ENCODE measurements at regions not wholly inside any gene's neighbourhood (a gene's known extent, or its start where the extent isn't known, plus 50 kb on each side); places are given as distances from the start of the nearest gene placed in this dataset.
A peak's percentile ranks its signal among the peaks of the same experiment; 100 is the strongest.

DNA sequence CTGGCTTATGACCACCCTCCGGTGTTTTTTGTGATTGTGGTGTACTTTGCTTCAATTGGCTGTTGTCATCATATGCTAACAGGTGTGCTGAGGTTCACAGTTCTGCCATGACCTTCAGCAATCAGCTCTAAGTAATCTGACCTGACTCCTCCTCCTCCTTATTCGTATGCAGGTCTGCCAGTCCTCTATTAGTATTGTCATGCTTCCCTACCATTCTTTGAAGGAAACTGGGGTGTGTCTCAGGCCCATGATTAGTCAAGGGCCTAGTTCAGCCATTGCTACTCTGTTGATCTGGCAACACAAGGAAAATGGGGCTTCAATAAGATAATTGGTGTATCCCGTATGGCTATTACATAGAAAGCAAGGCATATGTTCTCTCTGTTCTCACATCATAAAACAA lies 332.3 kb upstream of the DPYD start:
- no peak for TF ChIP-seq POLR2A (IDR thresholded peaks at IDR 0.05; ENCODE audit: low read depth, low read length)
- TF ChIP-seq POU2F2 (IDR thresholded peaks at IDR 0.05; ENCODE audit: low read depth, low read length), result no peak
- TF ChIP-seq POLR2AphosphoS5 (IDR thresholded peaks at IDR 0.05; ENCODE audit: low read depth, low read length), result no peak
- TF ChIP-seq PAX5 (IDR thresholded peaks at IDR 0.05; ENCODE audit: insufficient read depth, low read length, severe bottlenecking), result no peak
- no peak for TF ChIP-seq SPI1 (IDR thresholded peaks at IDR 0.05; ENCODE audit: low read depth, low read length)
- TF ChIP-seq TAF1 (IDR thresholded peaks at IDR 0.05; ENCODE audit: low read depth, low read length), result no peak
- FAIRE-seq (peak; percentile 26), DNase-seq (ENCODE audit: insufficient read length, low spot score) (no peak)

DNA sequence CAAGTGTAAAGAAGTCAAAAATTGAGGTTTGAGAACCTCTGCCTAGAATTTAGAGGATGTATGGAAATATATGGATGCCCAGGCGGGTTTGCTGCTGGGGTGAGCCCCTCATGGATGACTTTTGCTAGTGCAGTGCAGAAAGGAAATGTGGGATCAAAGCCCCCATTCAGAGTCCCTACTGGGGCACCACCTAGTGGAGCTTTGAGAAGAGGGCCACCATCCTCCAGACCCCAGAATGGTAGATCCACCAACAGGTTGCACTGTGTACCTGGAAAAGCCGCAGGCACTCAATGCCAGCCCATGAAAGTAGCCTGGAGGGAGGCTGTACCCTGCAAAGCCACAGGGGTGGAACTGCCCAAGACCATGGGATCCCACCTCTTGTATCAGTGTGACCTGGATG lies 330.7 kb upstream of the DPYD start:
- DNase-seq (ENCODE audit: insufficient read length, low spot score) (no peak), FAIRE-seq (no peak)
- no peak for TF ChIP-seq POLR2A (IDR thresholded peaks at IDR 0.05; ENCODE audit: low read depth, low read length)

DNA sequence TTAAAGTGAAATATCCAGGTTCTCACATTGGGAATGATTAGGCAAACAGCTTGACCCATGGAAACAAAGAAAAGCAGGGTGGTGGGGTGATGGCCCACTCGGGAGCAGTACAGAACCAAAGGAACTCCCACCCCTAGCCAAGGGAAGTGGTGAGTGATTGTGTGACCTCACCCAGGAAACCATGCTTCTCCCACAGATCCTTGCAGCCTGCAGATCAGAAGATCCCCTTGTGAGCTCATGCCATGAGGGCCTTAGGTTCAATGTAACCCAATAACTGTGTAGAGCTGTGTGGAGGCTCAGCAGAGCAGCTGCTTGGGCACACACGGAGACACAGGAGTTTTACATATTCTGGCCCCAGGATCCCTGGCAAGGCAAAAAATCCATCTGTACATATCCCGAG lies 311.8 kb upstream of the DPYD start:
- FAIRE-seq, result no peak
- no peak for TF ChIP-seq SPI1 (IDR thresholded peaks at IDR 0.05; ENCODE audit: low read depth, low read length)
- no peak for TF ChIP-seq POU2F2 (IDR thresholded peaks at IDR 0.05; ENCODE audit: low read depth, low read length)
- no peak for TF ChIP-seq POLR2AphosphoS5 (IDR thresholded peaks at IDR 0.05; ENCODE audit: low read depth, low read length)
- no peak for TF ChIP-seq PAX5 (IDR thresholded peaks at IDR 0.05; ENCODE audit: insufficient read depth, low read length, severe bottlenecking)
- TF ChIP-seq POLR2A (IDR thresholded peaks at IDR 0.05; ENCODE audit: low read depth, low read length), result no peak
- no peak for TF ChIP-seq TAF1 (IDR thresholded peaks at IDR 0.05; ENCODE audit: low read depth, low read length)
- DNase-seq (ENCODE audit: insufficient read length, low spot score), result no peak

DNA sequence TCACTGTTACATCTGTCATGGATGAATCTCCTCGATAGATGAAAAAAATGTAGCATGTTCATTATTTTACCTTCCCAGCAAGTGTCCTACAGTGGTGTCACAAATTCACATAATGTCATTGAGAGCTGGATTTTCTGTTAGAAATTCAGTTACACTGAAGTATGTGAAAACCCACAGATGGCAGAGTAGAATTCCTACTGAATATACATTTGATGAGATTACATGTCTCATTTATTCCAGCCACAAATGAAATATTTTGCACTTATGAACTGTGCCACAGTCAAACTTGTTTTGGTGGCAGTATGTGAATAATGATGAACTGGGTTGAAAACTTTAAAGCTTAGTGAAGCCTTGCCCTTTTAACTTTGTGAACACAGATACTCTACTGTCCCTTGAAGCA lies 301.9 kb upstream of the DPYD start:
- TF ChIP-seq PAX5 (IDR thresholded peaks at IDR 0.05; ENCODE audit: insufficient read depth, low read length, severe bottlenecking) (no peak), POLR2A (IDR thresholded peaks at IDR 0.05; ENCODE audit: low read depth, low read length) (no peak), SPI1 (IDR thresholded peaks at IDR 0.05; ENCODE audit: low read depth, low read length) (no peak), TAF1 (IDR thresholded peaks at IDR 0.05; ENCODE audit: low read depth, low read length) (no peak), POLR2AphosphoS5 (IDR thresholded peaks at IDR 0.05; ENCODE audit: low read depth, low read length) (no peak), POU2F2 (IDR thresholded peaks at IDR 0.05; ENCODE audit: low read depth, low read length) (no peak)
- DNase-seq (ENCODE audit: insufficient read length, low spot score), result no peak
- no peak for FAIRE-seq

DNA sequence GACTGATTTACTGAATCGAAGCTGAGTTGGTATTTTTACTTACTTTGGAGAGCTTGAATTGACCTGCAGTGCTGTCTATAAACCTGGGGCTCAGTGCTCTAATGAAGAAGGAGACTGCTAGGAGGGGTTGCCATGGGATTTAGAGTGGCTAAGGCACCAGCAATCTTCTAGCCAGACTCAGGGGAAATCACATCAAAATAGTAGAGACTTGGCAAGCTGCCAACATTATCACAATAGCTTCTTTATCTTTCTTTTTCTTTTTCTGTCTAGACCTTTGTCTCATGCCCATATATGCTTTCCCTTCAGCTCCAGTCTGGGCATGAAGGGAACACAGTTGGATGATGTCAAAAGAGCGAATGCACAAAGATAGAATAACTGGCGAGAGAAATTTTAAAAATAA lies 301.1 kb upstream of the DPYD start:
- no peak for DNase-seq (ENCODE audit: insufficient read length, low spot score)
- no peak for FAIRE-seq
- TF ChIP-seq PAX5 (IDR thresholded peaks at IDR 0.05; ENCODE audit: insufficient read depth, low read length, severe bottlenecking) (no peak), SPI1 (IDR thresholded peaks at IDR 0.05; ENCODE audit: low read depth, low read length) (no peak), POLR2A (IDR thresholded peaks at IDR 0.05; ENCODE audit: low read depth, low read length) (no peak)

DNA sequence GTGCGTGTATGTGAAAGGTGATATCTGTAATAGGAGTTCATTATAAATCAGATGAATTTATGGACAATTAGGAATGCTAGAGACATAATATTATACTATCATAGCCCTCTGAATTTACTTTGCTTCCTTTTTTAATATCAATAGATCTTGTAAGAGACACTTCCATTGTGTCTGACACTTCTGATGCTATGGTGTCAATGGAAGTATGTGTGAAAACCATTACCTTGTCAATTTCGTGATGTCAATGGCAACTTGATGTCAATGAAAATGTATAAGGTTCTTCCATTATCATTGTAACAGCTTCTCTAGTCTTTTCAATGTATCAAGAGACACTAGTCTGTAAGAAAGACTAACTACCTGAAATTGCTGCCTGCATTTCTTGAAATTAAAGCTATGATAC lies 296.8 kb upstream of the DPYD start:
- no peak for FAIRE-seq
- no peak for TF ChIP-seq TAF1 (IDR thresholded peaks at IDR 0.05; ENCODE audit: low read depth, low read length)
- DNase-seq (ENCODE audit: insufficient read length, low spot score), result no peak

DNA sequence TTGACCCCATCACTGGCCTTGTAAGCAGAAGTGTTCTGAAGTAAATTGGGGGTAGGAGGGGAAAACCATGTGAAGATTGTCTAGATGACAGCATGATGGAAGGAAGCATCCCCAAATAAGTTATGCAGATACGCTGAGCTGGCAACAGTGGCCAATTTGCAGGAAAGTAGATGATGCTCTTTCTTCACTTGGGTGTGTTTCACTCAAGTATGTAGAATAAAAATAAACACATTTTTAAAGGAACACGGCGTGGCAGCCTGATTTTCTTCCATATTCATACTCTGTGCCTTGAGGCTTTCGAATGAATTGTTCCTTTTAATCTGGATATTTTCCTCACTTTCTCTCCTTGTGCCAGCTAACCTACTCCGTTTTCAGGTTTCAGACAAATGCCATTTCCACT lies 295.5 kb upstream of the DPYD start:
- no peak for TF ChIP-seq POLR2AphosphoS5 (IDR thresholded peaks at IDR 0.05; ENCODE audit: low read depth, low read length)
- TF ChIP-seq SPI1 (IDR thresholded peaks at IDR 0.05; ENCODE audit: low read depth, low read length), result no peak
- no peak for TF ChIP-seq PAX5 (IDR thresholded peaks at IDR 0.05; ENCODE audit: insufficient read depth, low read length, severe bottlenecking)
- TF ChIP-seq POLR2A (IDR thresholded peaks at IDR 0.05; ENCODE audit: low read depth, low read length), result no peak
- no peak for TF ChIP-seq POU2F2 (IDR thresholded peaks at IDR 0.05; ENCODE audit: low read depth, low read length)
- no peak for TF ChIP-seq TAF1 (IDR thresholded peaks at IDR 0.05; ENCODE audit: low read depth, low read length)
- DNase-seq (ENCODE audit: insufficient read length, low spot score) (no peak), FAIRE-seq (no peak)

DNA sequence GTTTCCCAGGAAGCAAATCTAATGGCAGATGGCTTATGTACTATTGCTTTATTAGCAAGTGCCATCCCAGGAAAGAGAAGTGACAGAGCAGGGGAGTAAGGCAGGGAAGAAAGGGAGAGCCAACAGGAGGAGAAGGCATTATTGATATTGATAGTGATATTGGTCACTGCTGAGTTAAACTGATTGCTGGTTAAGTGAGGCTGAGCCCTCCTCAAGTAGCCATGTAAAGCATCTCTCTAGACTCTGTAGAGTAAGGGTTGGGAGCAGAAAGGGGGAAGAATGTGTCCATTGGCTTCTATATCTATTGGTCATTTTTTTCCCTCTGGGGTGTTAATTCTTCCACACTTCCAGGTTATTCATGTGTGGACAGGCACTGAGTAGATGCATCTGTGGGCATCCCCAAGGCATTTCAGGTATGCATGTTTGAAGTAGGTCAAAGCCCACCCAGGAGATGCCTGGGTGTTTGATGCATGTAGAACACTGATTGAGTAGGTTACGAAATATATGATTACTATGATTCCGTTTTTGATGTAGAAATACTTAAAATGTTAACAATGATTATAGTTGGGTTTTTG lies 290.5 kb upstream of the DPYD start:
- DNase-seq (ENCODE audit: insufficient read length, low spot score) (no peak), FAIRE-seq (no peak)
- TF ChIP-seq POLR2A (IDR thresholded peaks at IDR 0.05; ENCODE audit: low read depth, low read length) (no peak), TAF1 (IDR thresholded peaks at IDR 0.05; ENCODE audit: low read depth, low read length) (no peak), PAX5 (IDR thresholded peaks at IDR 0.05; ENCODE audit: insufficient read depth, low read length, severe bottlenecking) (no peak), POU2F2 (IDR thresholded peaks at IDR 0.05; ENCODE audit: low read depth, low read length) (no peak), POLR2AphosphoS5 (IDR thresholded peaks at IDR 0.05; ENCODE audit: low read depth, low read length) (no peak), SPI1 (IDR thresholded peaks at IDR 0.05; ENCODE audit: low read depth, low read length) (no peak)

DNA sequence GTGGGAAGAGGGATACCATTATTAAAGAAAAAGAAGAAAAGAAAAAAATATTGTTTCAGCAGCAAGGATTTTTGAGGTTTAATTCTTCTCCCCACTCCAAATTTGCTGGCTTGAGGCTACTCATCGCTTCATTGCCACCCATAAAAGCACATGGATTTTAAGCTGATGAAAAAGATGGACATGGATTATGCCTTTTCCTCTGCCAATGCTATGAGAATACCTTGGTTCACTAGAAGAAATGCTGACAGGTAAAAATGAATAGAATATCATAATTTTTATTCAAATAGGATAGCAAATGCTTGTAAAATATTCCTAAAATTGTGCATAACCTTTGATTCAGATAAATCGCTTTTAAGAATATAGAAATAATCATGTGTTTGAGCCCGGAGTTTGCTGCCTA lies 289.7 kb upstream of the DPYD start:
- DNase-seq (ENCODE audit: insufficient read length, low spot score), result no peak
- TF ChIP-seq POLR2A (IDR thresholded peaks at IDR 0.05; ENCODE audit: low read depth, low read length), result no peak
- TF ChIP-seq TAF1 (IDR thresholded peaks at IDR 0.05; ENCODE audit: low read depth, low read length), result no peak
- no peak for TF ChIP-seq POU2F2 (IDR thresholded peaks at IDR 0.05; ENCODE audit: low read depth, low read length)
- TF ChIP-seq SPI1 (IDR thresholded peaks at IDR 0.05; ENCODE audit: low read depth, low read length), result no peak
- no peak for TF ChIP-seq PAX5 (IDR thresholded peaks at IDR 0.05; ENCODE audit: insufficient read depth, low read length, severe bottlenecking)
- TF ChIP-seq POLR2AphosphoS5 (IDR thresholded peaks at IDR 0.05; ENCODE audit: low read depth, low read length), result no peak
- FAIRE-seq, result no peak

DNA sequence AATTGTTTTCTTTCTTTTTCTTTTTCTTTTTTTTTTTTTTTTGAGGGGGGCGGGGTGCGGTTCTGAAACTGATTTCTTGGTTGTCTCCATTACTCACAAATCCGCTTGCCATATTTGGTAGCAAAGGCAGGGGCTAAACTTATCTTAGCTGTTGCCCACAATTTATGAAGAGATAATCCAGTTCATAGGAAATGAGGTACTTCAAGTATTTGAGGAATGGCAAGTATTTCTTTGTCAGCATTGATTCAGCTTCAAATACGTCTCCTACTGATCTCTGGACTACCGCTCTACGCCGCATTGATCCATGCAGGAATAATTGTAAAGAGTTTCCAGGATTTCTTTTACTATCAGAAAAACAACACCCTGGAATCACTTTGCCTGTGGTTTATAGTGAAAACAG lies 289.2 kb upstream of the DPYD start:
- FAIRE-seq (no peak), DNase-seq (ENCODE audit: insufficient read length, low spot score) (no peak)
- TF ChIP-seq TAF1 (IDR thresholded peaks at IDR 0.05; ENCODE audit: low read depth, low read length) (no peak), POU2F2 (IDR thresholded peaks at IDR 0.05; ENCODE audit: low read depth, low read length) (no peak)

Measured in GM12891 (cell line).